ENCODE measurements at regions not wholly inside any gene's neighbourhood (a gene's known extent, or its start where the extent isn't known, plus 50 kb on each side); places are given as distances from the start of the nearest gene placed in this dataset.

- no peak for TF ChIP-seq CHD7 (IDR thresholded peaks at IDR 0.05; ENCODE audit: insufficient replicate concordance, low read length)
These were observed 245.9 kb downstream of the PLPP3 start (continued) for GRCh38 chr1:56333461-56333860.
